GM12865 (cell line): ENCODE measurements at regions not wholly inside any gene's neighbourhood (a gene's known extent, or its start where the extent isn't known, plus 50 kb on each side); places are given as distances from the start of the nearest gene placed in this dataset.
"Not testable (repeated sequence)": the region's sequence is repeated elsewhere in the genome, so short reads cannot be mapped to it uniquely, and the experiment has no call there.

ENCODE experiments used
- DNase-seq: peaks from one replicate; pipeline ENCODE4 v3.0.0; 2010; ENCODE audit warnings: low read depth
- H3K4me3 ChIP-seq: 2 replicates; pipeline ENCODE4 v1.5.1; 2011; ENCODE audit warnings: mild to moderate bottlenecking, low read depth, low read length, control low read depth
- TF ChIP-seq, protein P1 (sequence below): IDR thresholded peaks from 2 replicates; pipeline ENCODE4 v1.5.1; 2011; ENCODE audit warnings: low read length, control low read depth, low read depth, inconsistent platforms; ENCODE audit not compliant: insufficient read depth; ENCODE audit errors: missing control alignments

DNA sequence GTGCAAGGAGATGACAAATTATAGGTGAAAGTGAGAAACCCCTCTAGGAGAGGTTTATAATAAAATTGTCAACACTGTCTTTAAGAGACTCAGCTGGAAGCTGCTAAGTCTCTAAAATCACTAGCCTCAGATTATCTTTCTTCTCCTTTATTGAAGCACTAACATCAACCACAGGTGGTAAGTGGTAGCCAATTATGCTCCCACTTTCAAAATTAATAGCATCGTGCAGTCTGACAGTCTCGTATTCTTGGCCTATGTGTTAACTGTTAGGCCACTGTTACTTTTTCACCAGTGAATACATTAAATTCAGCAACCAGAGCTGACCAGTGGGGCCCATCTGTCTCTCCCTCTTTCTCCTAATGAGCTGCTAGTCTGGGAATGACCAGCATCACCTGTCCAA lies 674.1 kb downstream of the RAPGEF2 start:
- TF ChIP-seq, protein P1, sequence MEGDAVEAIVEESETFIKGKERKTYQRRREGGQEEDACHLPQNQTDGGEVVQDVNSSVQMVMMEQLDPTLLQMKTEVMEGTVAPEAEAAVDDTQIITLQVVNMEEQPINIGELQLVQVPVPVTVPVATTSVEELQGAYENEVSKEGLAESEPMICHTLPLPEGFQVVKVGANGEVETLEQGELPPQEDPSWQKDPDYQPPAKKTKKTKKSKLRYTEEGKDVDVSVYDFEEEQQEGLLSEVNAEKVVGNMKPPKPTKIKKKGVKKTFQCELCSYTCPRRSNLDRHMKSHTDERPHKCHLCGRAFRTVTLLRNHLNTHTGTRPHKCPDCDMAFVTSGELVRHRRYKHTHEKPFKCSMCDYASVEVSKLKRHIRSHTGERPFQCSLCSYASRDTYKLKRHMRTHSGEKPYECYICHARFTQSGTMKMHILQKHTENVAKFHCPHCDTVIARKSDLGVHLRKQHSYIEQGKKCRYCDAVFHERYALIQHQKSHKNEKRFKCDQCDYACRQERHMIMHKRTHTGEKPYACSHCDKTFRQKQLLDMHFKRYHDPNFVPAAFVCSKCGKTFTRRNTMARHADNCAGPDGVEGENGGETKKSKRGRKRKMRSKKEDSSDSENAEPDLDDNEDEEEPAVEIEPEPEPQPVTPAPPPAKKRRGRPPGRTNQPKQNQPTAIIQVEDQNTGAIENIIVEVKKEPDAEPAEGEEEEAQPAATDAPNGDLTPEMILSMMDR: no peak
- DNase-seq: no peak
- H3K4me3 ChIP-seq: no peak overlapping the region

DNA sequence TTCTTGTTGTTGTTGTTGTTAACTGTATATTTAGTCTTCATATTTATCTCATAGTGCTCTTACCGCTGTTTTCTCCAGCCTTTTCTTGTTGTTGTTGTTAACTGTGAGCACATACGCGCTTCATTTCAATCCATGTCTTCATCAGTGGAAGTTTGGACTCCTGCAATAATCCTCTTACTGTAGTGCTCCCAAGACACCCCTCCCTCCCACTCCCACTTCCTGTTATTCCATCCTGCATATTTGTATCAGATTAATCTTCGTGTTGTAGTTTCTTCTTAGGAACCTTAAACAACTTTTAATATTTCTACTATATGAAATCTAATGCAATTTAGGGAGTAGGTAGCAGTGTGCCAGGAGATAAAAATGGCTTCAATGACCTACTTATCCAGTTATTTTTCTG lies 674.8 kb downstream of the RAPGEF2 start:
- no peak for DNase-seq
- TF ChIP-seq, protein P1: no peak
- no peak overlapping the region for H3K4me3 ChIP-seq

DNA sequence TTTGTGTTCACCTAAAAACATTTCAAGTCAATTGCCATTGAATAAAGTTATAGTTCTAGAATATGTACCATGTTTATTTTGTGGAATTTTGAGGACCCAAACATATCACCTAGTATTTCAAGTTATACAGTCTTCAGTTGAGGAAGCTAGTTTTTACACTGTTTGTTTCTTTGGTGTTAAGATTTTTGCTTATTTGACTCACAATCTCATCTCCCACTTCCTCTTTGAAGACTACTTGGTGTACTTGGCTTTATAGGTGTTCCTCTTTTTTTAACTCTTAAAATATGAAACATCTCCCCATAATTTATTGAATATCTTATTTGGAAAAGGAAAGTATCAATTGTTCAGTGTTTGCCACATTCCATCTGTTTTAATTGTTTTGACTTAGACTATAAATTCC lies 675.4 kb downstream of the RAPGEF2 start:
- H3K4me3 ChIP-seq: no peak overlapping the region
- TF ChIP-seq, protein P1: no peak
- no peak for DNase-seq

DNA sequence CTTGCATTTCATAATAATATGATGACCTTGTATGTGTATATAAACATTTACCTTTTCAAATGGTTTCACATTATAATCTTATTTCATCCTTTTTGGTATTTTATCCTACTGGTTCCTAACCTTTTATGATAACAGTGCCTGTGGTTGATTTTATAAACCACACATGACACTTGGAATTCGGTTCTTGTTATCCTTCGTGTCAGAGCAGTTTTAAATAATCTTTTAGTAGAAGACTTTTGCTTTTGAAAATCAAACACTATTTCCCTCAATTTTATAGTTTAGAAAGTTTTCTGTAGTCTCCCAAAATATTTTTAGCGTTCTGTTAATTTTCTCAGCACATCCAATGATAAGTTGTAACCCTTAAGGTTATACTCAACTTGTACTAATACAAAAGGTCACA lies 676.8 kb downstream of the RAPGEF2 start:
- no peak overlapping the region for H3K4me3 ChIP-seq
- no peak for DNase-seq
- TF ChIP-seq, protein P1: no peak

DNA sequence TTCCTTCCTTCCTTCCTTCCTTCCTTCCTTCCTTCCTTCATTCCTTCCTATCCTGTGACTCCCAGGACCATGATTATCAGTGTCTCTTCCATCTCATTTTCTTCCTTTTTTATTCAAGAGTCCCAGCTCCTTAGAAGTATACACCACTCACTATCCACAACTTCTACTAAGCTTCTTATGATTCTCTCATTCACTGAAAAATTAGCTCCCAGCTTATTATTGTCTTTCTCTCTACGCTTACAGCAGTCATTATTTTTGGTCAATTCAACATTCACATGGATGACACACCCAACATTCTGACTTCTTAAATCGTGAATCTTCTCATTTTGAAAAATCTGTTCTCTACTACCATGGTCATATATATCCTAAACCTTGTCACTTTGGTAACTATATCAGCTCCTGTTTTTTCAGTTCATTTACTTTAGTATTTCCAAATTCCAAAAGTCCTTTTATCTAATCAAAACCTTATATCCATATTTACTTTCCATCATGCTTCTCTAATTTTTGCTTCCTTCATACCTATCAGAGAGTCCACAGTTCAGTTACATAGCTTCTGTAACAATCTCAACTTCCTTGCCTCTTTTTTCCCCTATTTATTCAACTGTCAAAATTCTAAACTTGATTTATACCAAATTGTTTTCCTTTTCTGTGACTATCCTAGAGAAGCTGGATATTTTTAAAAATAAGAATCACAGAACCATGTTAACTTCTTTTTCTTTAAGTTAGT lies 677.5 kb downstream of the RAPGEF2 start:
- no peak for DNase-seq

DNA sequence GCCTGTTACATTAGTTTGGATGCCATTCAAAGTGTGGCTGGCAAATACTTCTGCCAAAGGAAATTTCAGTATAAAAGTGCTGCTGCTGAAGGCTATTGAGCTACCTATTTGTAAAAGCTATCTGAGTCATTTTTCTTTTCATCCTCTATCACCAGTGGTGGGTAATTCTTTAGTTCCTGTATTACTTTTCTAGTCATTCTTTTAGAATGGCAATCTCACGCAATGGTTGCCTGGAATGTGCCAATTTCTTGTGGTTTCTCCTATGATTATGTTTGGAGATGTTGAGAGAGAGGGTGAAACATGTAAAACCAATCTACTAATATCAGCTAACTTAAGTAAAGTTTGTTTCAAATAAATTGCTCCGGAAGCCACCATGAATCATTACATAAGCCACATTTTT lies 685.0 kb downstream of the RAPGEF2 start:
- no peak for DNase-seq
- H3K4me3 ChIP-seq: no peak overlapping the region
- TF ChIP-seq, protein P1: no peak

More for the DNA sequence above, 677.5 kb downstream of the RAPGEF2 start:
- no peak overlapping the region for H3K4me3 ChIP-seq
- TF ChIP-seq, protein P1: no peak

DNA sequence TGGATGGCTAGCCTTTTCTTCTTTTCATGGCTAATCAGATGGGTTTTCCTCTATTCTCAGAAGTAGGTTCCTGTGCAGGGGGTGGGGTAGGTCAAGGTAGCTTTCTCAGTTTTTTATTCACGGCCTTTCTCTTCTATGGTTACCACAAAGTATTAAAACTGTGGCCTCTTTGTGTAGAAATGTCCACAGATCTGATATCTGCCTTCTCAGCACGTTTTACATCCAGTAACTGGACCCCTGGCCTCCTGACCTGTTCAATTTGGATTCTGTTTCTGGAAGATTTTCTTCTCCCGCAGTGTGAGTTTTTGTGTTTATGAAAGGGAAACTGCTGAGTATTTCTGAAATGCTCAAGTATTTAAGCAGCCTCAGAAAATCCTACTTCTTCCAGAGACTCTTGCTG lies 688.5 kb downstream of the RAPGEF2 start:
- H3K4me3 ChIP-seq: no peak overlapping the region
- no peak for DNase-seq
- TF ChIP-seq, protein P1: no peak

DNA sequence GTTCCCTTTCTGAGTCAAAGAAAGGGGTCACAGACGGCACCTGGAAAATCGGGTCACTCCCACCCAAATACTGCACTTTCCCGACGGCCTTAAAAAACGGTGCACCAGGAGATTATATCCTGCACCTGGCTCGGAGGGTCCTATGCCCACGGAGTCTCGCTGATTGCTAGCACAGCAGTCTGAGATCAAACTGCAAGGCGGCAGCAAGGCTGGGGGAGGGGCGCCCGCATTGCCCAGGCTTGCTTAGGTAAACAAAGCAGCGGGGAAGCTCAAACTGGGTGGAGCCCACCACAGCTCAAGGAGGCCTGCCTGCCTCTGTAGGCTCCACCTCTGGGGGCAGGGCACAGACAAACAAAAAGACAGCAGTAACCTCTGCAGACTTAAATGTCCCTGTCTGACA lies 701.7 kb downstream of the RAPGEF2 start:
- not testable (repeated sequence) for H3K4me3 ChIP-seq, DNase-seq
